Smooth muscle cell (in vitro differentiated cells): ENCODE measurements at regions not wholly inside any gene's neighbourhood (a gene's known extent, or its start where the extent isn't known, plus 50 kb on each side); places are given as distances from the start of the nearest gene placed in this dataset.

ENCODE experiments used
- DNase-seq: peaks from one replicate; lab custom pipeline; 2025; ENCODE audit not compliant: unreplicated experiment; lab: John Stamatoyannopoulos, UW
- H2AFZ ChIP-seq: fragments of 200-600 bp; sonication (generic); 2 replicates; pipeline ENCODE4 v1.6.0; 2016; ENCODE audit warnings: antibody characterized with exemption, low read depth, mild to moderate bottlenecking
- H3F3A ChIP-seq: fragments of 200-600 bp; sonication (generic); 2 replicates; pipeline ENCODE4 v1.6.0; 2017; ENCODE audit warnings: antibody characterized with exemption, low read depth
- H3K27ac ChIP-seq: fragments of 200-600 bp; sonication (generic); 2 replicates; pipeline ENCODE4 v1.5.1; 2016; ENCODE audit warnings: low read depth, mild to moderate bottlenecking
- H3K27me3 ChIP-seq: fragments of 200-600 bp; sonication (generic); 2 replicates; pipeline ENCODE4 v1.6.1; 2016; ENCODE audit warnings: low read depth, mild to moderate bottlenecking
- H3K36me3 ChIP-seq: fragments of 200-600 bp; sonication (generic); 2 replicates; pipeline ENCODE4 v1.5.1; 2016; ENCODE audit warnings: low read depth
- H3K4me1 ChIP-seq: fragments of 200-600 bp; sonication (generic); 2 replicates; pipeline ENCODE4 v1.5.1; 2016; ENCODE audit warnings: low read depth
- H3K4me2 ChIP-seq: fragments of 200-600 bp; sonication (generic); 2 replicates; pipeline ENCODE4 v1.6.0; 2016; ENCODE audit warnings: mild to moderate bottlenecking
- H3K4me3 ChIP-seq: fragments of 200-600 bp; sonication (generic); 2 replicates; pipeline ENCODE4 v1.5.1; 2016; ENCODE audit warnings: mild to moderate bottlenecking
- H3K79me2 ChIP-seq: fragments of 200-600 bp; sonication (generic); 2 replicates; pipeline ENCODE4 v1.6.0; 2016; ENCODE audit warnings: low read depth, mild to moderate bottlenecking
- H3K9ac ChIP-seq: fragments of 200-600 bp; sonication (generic); 2 replicates; pipeline ENCODE4 v1.6.0; 2016; ENCODE audit warnings: low read depth
- H3K9me3 ChIP-seq: fragments of 200-600 bp; sonication (generic); replicated peaks from 2 replicates; pipeline ENCODE4 v1.5.1; 2016; ENCODE audit warnings: low read depth
- H4K20me1 ChIP-seq: fragments of 200-600 bp; sonication (generic); 2 replicates; pipeline ENCODE4 v1.6.0; 2016; ENCODE audit warnings: low read depth
- CTCF ChIP-seq: fragments of 200-600 bp; sonication (generic); IDR thresholded peaks from 2 replicates; pipeline ENCODE4 v1.5.1; 2017; ENCODE audit warnings: borderline replicate concordance, mild to moderate bottlenecking, antibody characterized with exemption; ENCODE audit not compliant: insufficient read depth, poor library complexity, severe bottlenecking
- WGBS: methylation state at CpG from one replicate; pipeline ENCODE4 v1.1.7; 2016; ENCODE audit warnings: low lambda C conversion rate; 5-methylcytosine and 5-hydroxymethylcytosine counted together

GRCh38 chr14:54169254-54169924 is 212.8 kb upstream of the BMP4 start:
- Histone ChIP-seq H3K27me3 (no peaks in the 10 kb centered on the region), H4K20me1 (no peaks in the 10 kb centered on the region), H3K4me2 (no peak overlapping the region), H3K36me3 (no peaks in the 10 kb centered on the region), H3K27ac (no peak overlapping the region), H3K4me3 (no peak overlapping the region), H3K9ac (no peak overlapping the region), H3K79me2 (no peaks in the 10 kb centered on the region), H2AFZ (no peak overlapping the region), H3K9me3 (no peaks in the 10 kb centered on the region), H3K4me1 (peaks cover 2% of the 10 kb centered on the region), H3F3A (peaks cover 7% of the 10 kb centered on the region)
- 73% methylated on average over 4 of the region's 4 CpGs for WGBS
- DNase-seq, result no peak
- TF ChIP-seq CTCF, result no peak

GRCh38 chr14:54170301-54170700 is 213.7 kb upstream of the BMP4 start:
- no peaks in the 10 kb centered on the region for H3K9me3 ChIP-seq

GRCh38 chr14:54172114-54172513 is 215.5 kb upstream of the BMP4 start:
- Histone ChIP-seq H3K9me3 (no peaks in the 10 kb centered on the region), H3K4me1 (peaks cover 7% of the 10 kb centered on the region), H2AFZ (no peak overlapping the region), H3K4me3 (no peak overlapping the region), H3K27ac (no peak overlapping the region), H3K4me2 (no peak overlapping the region), H3F3A (peaks cover 10% of the 10 kb centered on the region), H4K20me1 (no peaks in the 10 kb centered on the region), H3K9ac (no peak overlapping the region), H3K27me3 (no peaks in the 10 kb centered on the region), H3K79me2 (no peaks in the 10 kb centered on the region), H3K36me3 (no peaks in the 10 kb centered on the region)
- no peak for DNase-seq
- TF ChIP-seq CTCF, result no peak
- WGBS, result 74% methylated on average over 3 of the region's 3 CpGs

More at GRCh38 chr14:54170301-54170700, 213.7 kb upstream of the BMP4 start:
- Histone ChIP-seq H3K27ac (no peak overlapping the region), H2AFZ (no peak overlapping the region), H4K20me1 (no peaks in the 10 kb centered on the region), H3K79me2 (no peaks in the 10 kb centered on the region), H3K9ac (no peak overlapping the region), H3K36me3 (no peaks in the 10 kb centered on the region), H3K27me3 (no peaks in the 10 kb centered on the region), H3F3A (peaks cover 10% of the 10 kb centered on the region), H3K4me2 (no peak overlapping the region), H3K4me1 (peaks cover 7% of the 10 kb centered on the region), H3K4me3 (no peak overlapping the region)
- TF ChIP-seq CTCF, result no peak
- no peak for DNase-seq

- Histone ChIP-seq H2AFZ (no peak overlapping the region), H3K4me2 (no peak overlapping the region), H3K4me1 (peaks cover 7% of the 10 kb centered on the region), H3K9ac (no peak overlapping the region), H3K27me3 (no peaks in the 10 kb centered on the region), H3K4me3 (no peak overlapping the region), H3K9me3 (no peaks in the 10 kb centered on the region), H3F3A (peaks cover 10% of the 10 kb centered on the region), H3K27ac (no peak overlapping the region), H3K36me3 (no peaks in the 10 kb centered on the region), H4K20me1 (no peaks in the 10 kb centered on the region), H3K79me2 (no peaks in the 10 kb centered on the region)
- TF ChIP-seq CTCF, result no peak
- 97% methylated on average over 3 of the region's 3 CpGs for WGBS
- no peak for DNase-seq
Measured at GRCh38 chr14:54172562-54172961, 215.9 kb upstream of the BMP4 start.
